ENCODE measurements at regions not wholly inside any gene's neighbourhood (a gene's known extent, or its start where the extent isn't known, plus 50 kb on each side); places are given as distances from the start of the nearest gene placed in this dataset.

GRCh38 chr9:104256031-104256695 lies 162.1 kb downstream of the SMC2 start:
- H3K36me3 ChIP-seq (replicated peaks) = no peaks in the 10 kb centered on the region
- no peak for DNase-seq (ENCODE audit: low spot score in 2 of 2)
- H3K9me3 ChIP-seq = peaks cover 6% of the 10 kb centered on the region; the same call in 1 of the 2 replicates
- H3K4me3 ChIP-seq = no peak overlapping the region
- H3K4me1 ChIP-seq = peaks cover 33% of the 10 kb centered on the region
- in situ Hi-C loops (cut with MboI; ENCODE audit: low sequenced_read_pairs) = no loop called here
- H3K27me3 ChIP-seq (ENCODE audit: low read depth) = no peaks in the 10 kb centered on the region

- no peak for DNase-seq (ENCODE audit: low spot score in 2 of 2)
- Histone ChIP-seq H3K36me3 (replicated peaks) (no peaks in the 10 kb centered on the region), H3K27me3 (ENCODE audit: low read depth) (no peaks in the 10 kb centered on the region), H3K9me3 (peaks cover 6% of the 10 kb centered on the region; the same call in 1 of the 2 replicates), H3K4me3 (no peak overlapping the region), H3K4me1 (peaks cover 38% of the 10 kb centered on the region)
- in situ Hi-C loops (cut with MboI; ENCODE audit: low sequenced_read_pairs) = no loop called here
Measured at GRCh38 chr9:104256696-104257062, 162.6 kb downstream of the SMC2 start.

GRCh38 chr9:104258296-104259011 lies 164.3 kb downstream of the SMC2 start:
- Histone ChIP-seq H3K4me1 (peaks cover 52% of the 10 kb centered on the region), H3K9me3 (0 out of 2 replicates have a peak, but pooled peaks cover 3% of the 10 kb centered on the region), H3K27me3 (ENCODE audit: low read depth) (no peaks in the 10 kb centered on the region), H3K4me3 (no peak overlapping the region; the same call in 1 of the 2 replicates), H3K36me3 (replicated peaks) (no peaks in the 10 kb centered on the region)
- DNase-seq (ENCODE audit: low spot score in 2 of 2) = peak; percentile 64 to 65
- in situ Hi-C loops (cut with MboI; ENCODE audit: low sequenced_read_pairs) = no loop called here

GRCh38 chr9:104260004-104260403 lies 165.9 kb downstream of the SMC2 start:
- Histone ChIP-seq H3K4me3 (no peak overlapping the region), H3K36me3 (replicated peaks) (no peaks in the 10 kb centered on the region), H3K9me3 (0 out of 2 replicates have a peak, but pooled peaks cover 3% of the 10 kb centered on the region), H3K4me1 (peaks cover 62% of the 10 kb centered on the region), H3K27me3 (ENCODE audit: low read depth) (no peaks in the 10 kb centered on the region)
- in situ Hi-C loops (cut with MboI; ENCODE audit: low sequenced_read_pairs) = no loop called here
- DNase-seq (ENCODE audit: low spot score in 2 of 2) = peak; percentile 40 to 83

- peaks cover 58% of the 10 kb centered on the region for H3K4me1 ChIP-seq
- no peaks in the 10 kb centered on the region for H3K36me3 ChIP-seq (replicated peaks)
- DNase-seq (ENCODE audit: low spot score in 2 of 2) = peak in 1 of 2 experiments; percentile 58
- in situ Hi-C loops (cut with MboI; ENCODE audit: low sequenced_read_pairs) = no loop called here
- H3K4me3 ChIP-seq = no peak overlapping the region
- no peaks in the 10 kb centered on the region for H3K9me3 ChIP-seq
- no peaks in the 10 kb centered on the region for H3K27me3 ChIP-seq (ENCODE audit: low read depth)
Measured at GRCh38 chr9:104263942-104264341, 169.8 kb downstream of the SMC2 start.

GRCh38 chr9:104264431-104264830 lies 170.3 kb downstream of the SMC2 start:
- H3K4me3 ChIP-seq = no peak overlapping the region
- in situ Hi-C loops (cut with MboI; ENCODE audit: low sequenced_read_pairs) = no loop called here
- H3K4me1 ChIP-seq = peaks cover 53% of the 10 kb centered on the region
- DNase-seq (ENCODE audit: low spot score in 2 of 2) = no peak
- no peaks in the 10 kb centered on the region for H3K9me3 ChIP-seq
- H3K27me3 ChIP-seq (ENCODE audit: low read depth) = no peaks in the 10 kb centered on the region
- no peaks in the 10 kb centered on the region for H3K36me3 ChIP-seq (replicated peaks)

GRCh38 chr9:104269374-104269773 lies 175.3 kb downstream of the SMC2 start:
- Histone ChIP-seq H3K4me1 (peaks cover 8% of the 10 kb centered on the region), H3K4me3 (no peak overlapping the region), H3K27me3 (ENCODE audit: low read depth) (no peaks in the 10 kb centered on the region), H3K36me3 (replicated peaks) (no peaks in the 10 kb centered on the region), H3K9me3 (no peaks in the 10 kb centered on the region)
- in situ Hi-C loops (cut with MboI; ENCODE audit: low sequenced_read_pairs) = no loop called here
- no peak for DNase-seq (ENCODE audit: low spot score in 2 of 2)

- DNase-seq (ENCODE audit: low spot score in 2 of 2) = no peak
- no peaks in the 10 kb centered on the region for H3K27me3 ChIP-seq (ENCODE audit: low read depth)
- no peaks in the 10 kb centered on the region for H3K36me3 ChIP-seq (replicated peaks)
- H3K9me3 ChIP-seq = no peaks in the 10 kb centered on the region
- in situ Hi-C loops (cut with MboI; ENCODE audit: low sequenced_read_pairs) = no loop called here
- H3K4me1 ChIP-seq = peaks cover 7% of the 10 kb centered on the region; the same call in 1 of the 2 replicates
- no peak overlapping the region for H3K4me3 ChIP-seq
Measured at GRCh38 chr9:104269996-104270963, 176.2 kb downstream of the SMC2 start.

- H3K9me3 ChIP-seq = no peaks in the 10 kb centered on the region; the same call in 1 of the 2 replicates
- no peak overlapping the region for H3K4me3 ChIP-seq
- no peaks in the 10 kb centered on the region for H3K36me3 ChIP-seq (replicated peaks)
- no peak for DNase-seq (ENCODE audit: low spot score in 2 of 2)
- no peaks in the 10 kb centered on the region for H3K27me3 ChIP-seq (ENCODE audit: low read depth)
- no peaks in the 10 kb centered on the region for H3K4me1 ChIP-seq
- in situ Hi-C loops (cut with MboI; ENCODE audit: low sequenced_read_pairs) = no loop called here
Measured at GRCh38 chr9:104276709-104277245, 182.7 kb downstream of the SMC2 start.

GRCh38 chr9:104278929-104279496 lies 184.9 kb downstream of the SMC2 start:
- Histone ChIP-seq H3K9me3 (no peaks in the 10 kb centered on the region; the same call in 1 of the 2 replicates), H3K4me3 (no peak overlapping the region), H3K36me3 (replicated peaks) (no peaks in the 10 kb centered on the region), H3K4me1 (no peaks in the 10 kb centered on the region), H3K27me3 (ENCODE audit: low read depth) (no peaks in the 10 kb centered on the region)
- in situ Hi-C loops (cut with MboI; ENCODE audit: low sequenced_read_pairs) = no loop called here
- no peak for DNase-seq (ENCODE audit: low spot score in 2 of 2)

- no peaks in the 10 kb centered on the region for H3K27me3 ChIP-seq (ENCODE audit: low read depth)
- no peak overlapping the region for H3K4me3 ChIP-seq
Measured at GRCh38 chr9:104279535-104280177, 185.5 kb downstream of the SMC2 start.

GRCh38 chr9:104280178-104280560 lies 186.1 kb downstream of the SMC2 start:
- Histone ChIP-seq H3K4me1 (no peaks in the 10 kb centered on the region), H3K36me3 (replicated peaks) (no peaks in the 10 kb centered on the region), H3K27me3 (ENCODE audit: low read depth) (no peaks in the 10 kb centered on the region), H3K4me3 (no peak overlapping the region), H3K9me3 (no peaks in the 10 kb centered on the region; the same call in 1 of the 2 replicates)
- no peak for DNase-seq (ENCODE audit: low spot score in 2 of 2)
- in situ Hi-C loops (cut with MboI; ENCODE audit: low sequenced_read_pairs) = no loop called here

More at GRCh38 chr9:104279535-104280177, 185.5 kb downstream of the SMC2 start:
- DNase-seq (ENCODE audit: low spot score in 2 of 2) = no peak
- no peaks in the 10 kb centered on the region for H3K36me3 ChIP-seq (replicated peaks)
- H3K4me1 ChIP-seq = no peaks in the 10 kb centered on the region
- H3K9me3 ChIP-seq = no peaks in the 10 kb centered on the region; the same call in 1 of the 2 replicates
- in situ Hi-C loops (cut with MboI; ENCODE audit: low sequenced_read_pairs) = no loop called here

- DNase-seq (ENCODE audit: low spot score in 2 of 2) = no peak
Measured at GRCh38 chr9:104280711-104281110, 186.6 kb downstream of the SMC2 start.

More at GRCh38 chr9:104280711-104281110, 186.6 kb downstream of the SMC2 start:
- no peaks in the 10 kb centered on the region; the same call in 1 of the 2 replicates for H3K9me3 ChIP-seq
- no peaks in the 10 kb centered on the region for H3K36me3 ChIP-seq (replicated peaks)
- no peaks in the 10 kb centered on the region for H3K4me1 ChIP-seq
- no peak overlapping the region for H3K4me3 ChIP-seq
- in situ Hi-C loops (cut with MboI; ENCODE audit: low sequenced_read_pairs) = no loop called here
- no peaks in the 10 kb centered on the region for H3K27me3 ChIP-seq (ENCODE audit: low read depth)
